ENCODE measurements at regions not wholly inside any gene's neighbourhood (a gene's known extent, or its start where the extent isn't known, plus 50 kb on each side); places are given as distances from the start of the nearest gene placed in this dataset.
"Not testable (repeated sequence)": the region's sequence is repeated elsewhere in the genome, so short reads cannot be mapped to it uniquely, and the experiment has no call there.

DNA sequence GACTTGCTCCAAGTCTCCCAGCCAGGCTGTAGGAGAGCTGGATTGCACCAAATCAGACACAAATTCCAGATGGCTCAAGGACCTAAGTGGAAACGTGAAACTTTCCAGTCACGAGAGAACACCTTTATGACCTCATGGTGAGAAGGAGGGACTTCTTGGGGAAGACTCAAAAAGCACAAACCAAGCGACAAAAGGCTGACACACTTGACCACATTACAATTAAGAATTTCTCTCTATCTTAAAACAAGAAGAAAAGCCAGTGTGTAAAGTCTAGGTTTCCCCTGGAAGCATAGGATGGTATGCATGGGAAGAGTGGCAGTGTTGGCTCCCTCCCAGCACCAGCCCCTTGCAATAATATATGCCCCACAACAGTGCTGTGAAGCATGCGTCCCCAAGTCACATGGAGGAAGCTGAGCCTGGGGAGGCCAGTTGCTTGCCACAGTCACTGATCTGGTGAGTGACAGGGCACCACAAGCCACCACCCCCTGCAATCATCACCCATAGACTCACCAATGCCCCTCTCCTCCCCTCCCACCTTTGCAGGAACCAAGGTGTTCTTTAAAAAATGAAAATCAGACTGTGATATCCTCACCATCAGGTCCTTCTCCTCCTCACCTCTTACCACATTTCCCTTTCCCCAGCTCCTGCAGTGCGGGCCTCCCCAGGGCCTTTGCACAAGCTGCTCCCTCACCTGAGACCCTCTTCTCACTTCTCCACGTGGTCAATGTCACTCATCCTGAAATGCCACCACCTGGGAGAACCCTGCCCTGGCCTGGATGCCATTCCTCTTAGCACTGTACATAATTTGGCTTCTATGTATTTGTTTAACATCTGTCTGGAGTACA, 188.7 kb downstream of the BCL2L11 start:
- not testable (repeated sequence) for H3K4me3 ChIP-seq (ENCODE audit: low read depth, low read length); DNase-seq (ENCODE audit: low read depth)

GRCh38 chr2:111310395-111310794, 189.7 kb downstream of the BCL2L11 start:
- H3K4me3 ChIP-seq (ENCODE audit: low read depth, low read length); DNase-seq (ENCODE audit: low read depth): not testable (repeated sequence)

DNA sequence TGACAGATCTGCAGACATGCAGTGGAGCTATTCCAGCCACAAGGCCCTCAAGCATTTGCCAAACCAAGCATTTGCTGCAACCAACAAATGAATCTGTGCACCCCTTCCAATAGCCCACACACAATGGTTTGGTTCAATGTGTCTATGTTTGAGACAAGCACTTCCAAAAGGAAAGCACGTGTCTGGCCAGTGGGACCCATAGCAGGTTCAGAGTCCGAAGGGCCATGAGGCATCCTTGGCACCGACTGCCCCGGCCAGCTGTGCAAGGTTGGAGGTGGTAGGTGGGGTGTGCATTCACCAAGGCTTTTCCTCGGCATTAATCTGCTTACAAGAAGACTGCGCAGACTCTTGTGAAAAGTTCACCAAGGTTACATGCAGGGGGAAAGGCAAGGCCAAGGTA, 190.9 kb downstream of the BCL2L11 start:
- not testable (repeated sequence) for DNase-seq (ENCODE audit: low read depth); H3K4me3 ChIP-seq (ENCODE audit: low read depth, low read length)

GRCh38 chr2:111312897-111313607, 192.3 kb downstream of the BCL2L11 start:
- not testable (repeated sequence) for H3K4me3 ChIP-seq (ENCODE audit: low read depth, low read length); DNase-seq (ENCODE audit: low read depth)

DNA sequence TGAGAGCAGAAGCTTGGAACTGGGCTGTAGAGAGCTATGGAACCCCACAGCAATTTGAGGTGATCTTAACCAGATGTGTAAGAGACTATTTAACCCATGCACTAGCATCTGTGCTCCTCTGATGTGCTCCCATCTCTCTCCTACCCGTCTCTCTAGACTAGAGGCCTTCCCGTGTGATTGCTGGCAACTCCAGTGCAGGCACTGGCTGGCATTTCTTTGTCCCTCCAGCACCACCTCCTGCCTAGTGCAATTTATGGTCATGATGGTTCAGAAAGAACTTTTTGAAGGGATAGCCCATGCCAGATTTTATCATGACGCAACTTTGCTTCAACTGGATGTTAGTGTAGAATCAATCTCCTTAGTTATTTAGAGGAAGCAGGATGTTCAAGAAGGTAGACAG, 193.0 kb downstream of the BCL2L11 start:
- DNase-seq (ENCODE audit: low read depth); H3K4me3 ChIP-seq (ENCODE audit: low read depth, low read length): not testable (repeated sequence)

DNA sequence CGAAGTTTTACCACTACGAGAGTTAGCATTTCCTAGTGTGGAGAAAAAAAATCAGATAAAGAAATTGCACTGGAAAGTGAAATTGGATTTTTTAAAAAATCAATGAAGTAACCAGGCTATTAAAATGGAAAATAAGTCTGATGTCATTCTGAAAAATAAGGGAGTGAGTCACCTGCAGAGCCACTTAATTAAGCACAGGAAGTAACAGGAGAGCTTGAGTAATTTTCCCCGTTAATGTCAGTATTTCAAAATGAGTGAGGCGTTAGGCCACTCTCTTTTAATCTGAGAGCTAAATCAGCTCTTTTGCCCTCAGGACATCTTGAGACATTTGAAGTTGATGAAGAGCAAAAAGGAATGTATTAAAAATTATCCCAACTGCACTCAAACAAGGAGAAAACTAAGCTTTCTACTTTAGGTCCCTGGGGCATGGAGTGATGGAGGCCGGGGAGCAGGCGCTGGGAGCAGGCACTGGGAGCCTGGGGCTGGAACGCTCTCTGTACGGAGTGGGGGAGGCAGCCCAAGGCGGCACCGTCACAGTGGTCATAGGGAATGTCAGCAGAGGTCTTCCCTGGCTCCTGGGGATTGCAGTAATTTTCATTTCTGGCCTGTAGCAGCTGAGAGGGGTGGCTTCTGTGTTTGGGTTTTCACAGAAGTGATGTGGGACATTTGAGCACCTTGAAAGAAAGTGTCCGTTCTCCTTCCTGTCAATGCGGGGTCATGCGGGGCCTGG, 194.6 kb downstream of the BCL2L11 start:
- not testable (repeated sequence) for H3K4me3 ChIP-seq (ENCODE audit: low read depth, low read length); DNase-seq (ENCODE audit: low read depth)

DNA sequence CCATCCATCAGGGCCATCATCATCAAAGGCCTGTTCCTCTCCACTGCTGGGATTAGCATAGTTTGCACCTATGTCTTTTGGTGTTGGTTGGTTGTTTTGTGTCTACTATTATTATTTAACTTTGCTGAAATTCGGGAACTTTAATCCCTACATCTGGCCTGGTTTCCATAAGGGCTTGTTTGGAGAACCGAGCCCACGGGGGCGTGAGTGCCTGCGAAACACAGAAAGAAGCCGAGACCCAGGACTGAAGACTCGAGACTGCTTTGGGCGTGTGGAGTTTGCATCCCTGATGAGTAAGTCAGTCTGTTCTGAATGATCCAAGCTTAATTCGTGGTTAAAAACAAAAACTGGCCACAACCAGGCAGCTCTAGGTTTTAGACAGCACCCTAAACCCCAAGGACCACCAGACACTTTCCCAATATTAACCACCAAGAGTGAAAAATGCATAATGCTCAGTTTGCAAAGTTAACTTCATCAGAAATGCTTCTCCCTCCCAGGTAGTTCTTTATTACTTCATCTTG, 195.6 kb downstream of the BCL2L11 start:
- not testable (repeated sequence) for DNase-seq (ENCODE audit: low read depth); H3K4me3 ChIP-seq (ENCODE audit: low read depth, low read length)

GRCh38 chr2:111316881-111317549, 196.3 kb downstream of the BCL2L11 start:
- DNase-seq (ENCODE audit: low read depth) = not testable (repeated sequence)

DNA sequence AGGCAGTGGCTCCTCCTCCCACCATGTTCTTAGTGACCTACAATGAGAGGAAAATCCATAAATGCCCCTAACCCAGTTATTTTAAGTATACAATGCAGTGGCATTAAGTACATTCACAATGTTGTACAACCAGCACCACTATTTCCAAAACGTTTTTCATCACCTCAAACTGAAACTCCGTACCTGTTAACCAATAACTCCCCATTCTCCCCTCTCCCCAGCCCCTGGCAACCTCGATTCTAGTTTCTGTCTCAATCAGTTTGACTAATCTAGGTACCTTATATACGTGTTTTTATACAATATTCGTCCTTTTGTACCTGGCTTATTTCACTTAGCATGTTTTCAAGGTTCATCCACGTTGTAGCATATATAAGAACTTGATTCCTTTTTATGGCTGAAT, 198.8 kb downstream of the BCL2L11 start:
- not testable (repeated sequence) for DNase-seq (ENCODE audit: low read depth)

More at GRCh38 chr2:111316881-111317549, 196.3 kb downstream of the BCL2L11 start:
- not testable (repeated sequence) for H3K4me3 ChIP-seq (ENCODE audit: low read depth, low read length)

DNA sequence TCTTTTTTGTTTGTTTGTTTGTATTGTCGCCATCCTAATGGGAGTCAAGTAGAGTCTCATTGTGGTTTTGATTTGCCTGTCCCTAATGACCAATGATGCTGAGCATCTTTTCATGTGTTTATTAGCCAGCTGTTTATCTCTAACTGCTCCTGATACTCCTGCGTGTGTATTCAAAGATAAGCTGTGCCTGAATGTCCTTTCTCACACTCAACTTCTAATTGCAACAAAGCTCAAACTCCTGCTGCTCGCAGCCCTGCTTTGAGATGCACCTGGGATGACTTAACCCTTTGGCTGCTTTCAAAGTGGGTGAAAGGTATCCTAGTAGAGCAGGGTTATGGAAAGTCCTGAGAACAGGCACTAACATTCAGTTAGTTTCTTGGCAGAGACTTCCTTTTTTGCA, 199.6 kb downstream of the BCL2L11 start:
- H3K4me3 ChIP-seq (ENCODE audit: low read depth, low read length) = not testable (repeated sequence)

More for the DNA sequence above, 198.8 kb downstream of the BCL2L11 start:
- H3K4me3 ChIP-seq (ENCODE audit: low read depth, low read length) = not testable (repeated sequence)

DNA sequence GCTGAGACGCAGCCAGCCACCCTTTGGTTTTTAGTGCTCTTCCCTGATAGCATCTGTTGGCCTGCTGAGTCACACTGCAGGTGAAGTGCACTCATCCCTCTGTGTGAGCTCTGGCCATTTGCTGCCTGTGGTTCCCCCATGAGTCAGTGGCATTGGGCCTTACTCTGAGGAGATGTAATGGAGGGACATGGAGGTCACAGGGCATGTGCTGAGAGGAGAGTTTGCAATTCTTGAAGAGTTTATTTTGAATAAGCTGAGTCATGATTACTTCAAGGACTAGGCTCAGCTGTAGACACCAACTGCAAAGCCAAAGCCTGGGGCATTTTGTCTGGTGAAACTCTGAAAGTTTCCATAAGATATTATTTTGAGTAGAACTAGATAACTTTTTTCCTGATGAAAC, 200.3 kb downstream of the BCL2L11 start:
- not testable (repeated sequence) for H3K4me3 ChIP-seq (ENCODE audit: low read depth, low read length); DNase-seq (ENCODE audit: low read depth)

More for the DNA sequence above, 199.6 kb downstream of the BCL2L11 start:
- DNase-seq (ENCODE audit: low read depth) = not testable (repeated sequence)

DNA sequence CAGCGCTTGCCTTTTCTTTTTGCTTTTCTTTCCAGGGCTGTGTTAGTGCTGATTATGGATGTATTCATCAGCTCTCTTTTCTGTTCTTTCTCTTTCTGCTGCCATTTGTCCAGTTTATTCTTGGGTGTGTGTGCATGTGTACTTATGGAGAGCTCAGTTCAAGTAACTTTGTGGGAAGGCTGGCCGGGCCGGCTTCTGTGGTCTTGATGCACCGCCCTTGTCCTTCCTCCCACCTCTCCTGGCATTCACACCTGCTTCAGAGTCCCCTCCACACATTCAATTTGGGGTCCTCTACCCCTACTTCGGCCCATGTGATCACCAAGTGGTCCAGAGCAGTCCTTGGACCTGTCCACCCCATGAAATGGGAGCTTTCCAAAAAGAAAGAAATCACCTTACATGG, 202.7 kb downstream of the BCL2L11 start:
- H3K4me3 ChIP-seq (ENCODE audit: low read depth, low read length) = not testable (repeated sequence)

DNA sequence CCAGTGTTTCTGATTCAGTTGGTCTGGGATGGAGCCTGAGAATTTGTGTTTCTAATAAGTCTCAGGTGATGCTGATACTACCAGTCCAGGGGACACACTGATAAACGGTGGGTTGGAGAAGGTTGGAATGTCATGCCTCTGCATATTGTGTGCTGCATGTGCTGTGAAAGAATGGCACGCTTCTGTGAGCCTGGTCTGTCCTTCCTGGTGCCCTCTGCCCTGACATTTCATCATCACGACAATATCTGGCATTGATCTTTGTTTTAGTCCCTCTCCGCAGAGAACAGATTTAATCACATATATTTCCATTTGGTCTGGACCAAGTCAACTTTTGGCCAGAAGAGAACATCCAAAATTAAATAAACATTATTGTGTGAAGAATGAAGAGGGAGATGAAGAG, 207.0 kb downstream of the BCL2L11 start:
- not testable (repeated sequence) for DNase-seq (ENCODE audit: low read depth)

More for the DNA sequence above, 202.7 kb downstream of the BCL2L11 start:
- not testable (repeated sequence) for DNase-seq (ENCODE audit: low read depth)

GRCh38 chr2:111329309-111329708, 208.6 kb downstream of the BCL2L11 start:
- H3K4me3 ChIP-seq (ENCODE audit: low read depth, low read length); DNase-seq (ENCODE audit: low read depth): not testable (repeated sequence)

More for the DNA sequence above, 207.0 kb downstream of the BCL2L11 start:
- H3K4me3 ChIP-seq (ENCODE audit: low read depth, low read length) = not testable (repeated sequence)

GRCh38 chr2:111331099-111331724, 210.5 kb downstream of the BCL2L11 start:
- not testable (repeated sequence) for DNase-seq (ENCODE audit: low read depth); H3K4me3 ChIP-seq (ENCODE audit: low read depth, low read length)

DNA sequence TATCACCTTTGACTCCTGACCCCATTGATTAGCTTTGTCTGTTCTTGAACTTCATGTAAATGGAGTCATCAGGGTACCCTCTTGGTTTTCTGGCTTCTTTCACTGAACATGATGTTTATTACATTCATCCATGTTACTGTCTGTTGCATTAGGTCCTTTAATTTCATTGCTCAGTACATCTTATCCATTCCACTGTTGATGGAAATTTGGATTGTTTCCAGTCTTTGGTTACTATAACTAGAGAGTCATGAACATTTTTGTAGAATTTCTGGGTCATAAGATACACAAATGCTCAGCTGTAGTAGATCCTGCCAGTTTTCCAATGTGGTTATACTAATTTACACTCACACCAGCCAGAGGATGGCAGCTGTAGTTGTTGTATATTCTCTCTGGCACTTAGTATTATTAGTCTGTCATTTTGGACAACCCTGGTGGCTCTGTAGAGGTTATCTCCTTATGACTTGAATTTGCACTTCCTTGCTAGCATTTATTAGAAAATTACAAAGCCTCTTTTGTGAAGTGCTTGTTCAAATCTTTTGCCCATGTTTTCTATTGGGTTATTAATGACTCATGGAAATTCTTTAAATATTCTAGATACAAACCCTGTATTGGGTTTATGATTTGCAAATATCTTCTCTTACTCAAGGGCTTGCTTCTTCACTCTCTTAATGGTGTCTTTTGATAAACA, 214.7 kb downstream of the BCL2L11 start:
- DNase-seq (ENCODE audit: low read depth); H3K4me3 ChIP-seq (ENCODE audit: low read depth, low read length): not testable (repeated sequence)

DNA sequence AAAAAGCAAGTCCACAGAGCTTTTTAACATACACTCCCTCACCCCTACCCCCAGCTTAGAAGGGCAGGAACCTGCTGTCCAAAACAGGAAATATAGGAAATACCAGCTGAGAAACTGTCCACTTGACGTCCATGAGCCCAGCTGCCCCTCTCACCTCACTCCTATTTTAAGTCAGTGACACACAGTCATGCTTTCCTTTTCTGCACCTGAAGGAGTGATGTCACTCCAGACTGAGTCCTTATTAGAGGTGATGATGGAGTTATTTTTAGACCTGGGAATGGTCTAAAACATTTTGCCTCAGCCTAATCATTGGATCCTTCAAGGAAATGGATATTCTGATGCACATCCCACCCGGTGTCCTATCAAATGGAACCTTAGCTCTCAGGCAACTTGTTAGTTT, 217.8 kb downstream of the BCL2L11 start:
- not testable (repeated sequence) for H3K4me3 ChIP-seq (ENCODE audit: low read depth, low read length); DNase-seq (ENCODE audit: low read depth)

DNA sequence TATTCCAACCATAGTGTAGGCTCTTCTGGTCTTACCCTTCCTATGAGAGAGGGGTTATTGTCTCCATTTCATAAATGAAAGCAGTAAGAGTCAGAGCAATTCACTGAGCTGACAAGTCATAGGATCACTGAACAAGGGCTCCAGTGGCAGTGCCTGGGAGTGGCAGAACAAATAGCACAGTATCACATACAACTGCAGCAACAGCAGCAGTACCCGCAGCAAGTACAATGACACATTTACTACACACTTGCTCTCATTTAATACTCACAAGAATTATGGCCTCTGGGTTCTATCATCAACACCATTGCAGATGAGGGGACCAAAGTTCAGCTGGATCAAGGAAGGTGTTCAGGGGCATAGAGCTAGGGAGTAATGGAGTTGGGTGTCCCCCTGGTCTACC, 218.8 kb downstream of the BCL2L11 start:
- DNase-seq (ENCODE audit: low read depth); H3K4me3 ChIP-seq (ENCODE audit: low read depth, low read length): not testable (repeated sequence)

Data from GM12864 (cell line).